ENCODE measurements at regions not wholly inside any gene's neighbourhood (a gene's known extent, or its start where the extent isn't known, plus 50 kb on each side); places are given as distances from the start of the nearest gene placed in this dataset.

DNA sequence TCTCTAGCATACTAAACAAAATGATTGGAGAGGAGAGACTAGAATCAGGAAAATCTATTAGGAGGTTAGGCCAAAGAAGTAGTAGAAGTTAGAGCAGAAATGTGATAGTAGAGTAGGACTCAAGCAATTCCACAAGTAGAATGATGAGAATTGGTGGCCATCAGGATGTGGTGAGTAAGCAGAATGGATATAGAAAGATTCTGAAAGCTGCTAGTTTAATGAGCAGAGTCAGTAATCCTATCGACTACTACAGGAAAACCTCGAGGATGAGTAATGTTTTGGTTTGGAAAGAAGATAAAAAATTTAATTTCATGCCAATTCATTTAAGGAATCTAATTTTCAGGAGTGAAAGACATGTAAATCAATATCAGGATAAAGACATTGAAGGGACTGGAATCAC is 648.3 kb upstream of the PHF14 start:
- Histone ChIP-seq H3K36me3 (ENCODE audit: control insufficient read depth, insufficient read depth, low read length) (no peaks in the 10 kb centered on the region), H3K27ac (ENCODE audit: insufficient read depth, low read length) (no peak overlapping the region), H3K79me1 (ENCODE audit: low read depth in 1 of 2, low read length in 2 of 2) (no peaks in the 10 kb centered on the region), H2AK9ac (replicated peaks; ENCODE audit: low read depth, low read length, poor library complexity) (no peak overlapping the region), H3K27me3 (ENCODE audit: control insufficient read depth, insufficient read depth, low read length) (no peaks in the 10 kb centered on the region), H2BK120ac (ENCODE audit: low read depth, low read length) (no peak overlapping the region), H3K4me3 (ENCODE audit: insufficient read depth, low read depth, low read length) (no peak overlapping the region), H4K5ac (ENCODE audit: low read depth, low read length) (no peak overlapping the region), H2AK5ac (ENCODE audit: low read depth, low read length) (no peak overlapping the region), H3K4me1 (ENCODE audit: control insufficient read depth, insufficient read depth, low read length) (no peaks in the 10 kb centered on the region), H3K9me3 (ENCODE audit: control insufficient read depth, insufficient read depth, low read length) (peaks cover 2% of the 10 kb centered on the region; the same call in 1 of the 2 replicates), H4K91ac (ENCODE audit: insufficient read depth, low read depth, low read length) (no peak overlapping the region), H3K9ac (ENCODE audit: low read depth, low read length) (no peak overlapping the region), H3K23ac (ENCODE audit: low read depth, low read length) (no peak overlapping the region), H3K4me2 (ENCODE audit: low read depth, low read length) (no peak overlapping the region), H2BK15ac (ENCODE audit: low read depth, low read length) (no peak overlapping the region), H3K14ac (replicated peaks; ENCODE audit: low read depth, low read length) (no peak overlapping the region), H3K4ac (ENCODE audit: low read depth, low read length) (no peak overlapping the region), H2BK5ac (ENCODE audit: low read depth, low read length, poor library complexity, severe bottlenecking) (no peak overlapping the region), H4K20me1 (ENCODE audit: insufficient read depth, low read length) (no peaks in the 10 kb centered on the region), H4K8ac (ENCODE audit: low read depth in 2 of 2, low read length in 2 of 2) (no peak overlapping the region), H2BK20ac (ENCODE audit: low read depth, low read length) (no peak overlapping the region), H3K18ac (ENCODE audit: low read depth, low read length) (no peak overlapping the region), H3K56ac (ENCODE audit: extremely low read depth, insufficient read depth, low read length) (no peak overlapping the region), H3K9me1 (ENCODE audit: insufficient read depth, low read length) (no peaks in the 10 kb centered on the region), H2AFZ (replicated peaks; ENCODE audit: low read length, poor library complexity) (no peak overlapping the region)
- DNase-seq: no peak
- dilution Hi-C loops (cut with HindIII; ENCODE audit: low sequenced_read_pairs, unreplicated experiment): no loop called here
- intact Hi-C loops (cut with micrococcal nuclease): no loop called here
- in situ Hi-C loops (cut with MboI; ENCODE audit: low sequenced_read_pairs): no loop called here
- ATAC-seq (ENCODE audit: low read depth): no peak
- no TSS peak for BruUV-seq (replicated peaks)
- no CpG with 5 or more reads among the region's 2 CpGs for WGBS, 2 experiments (ENCODE audit: extremely low coverage in 2 of 2, insufficient read length in 1 of 2)
- CTCF ChIA-PET: no interaction called here
- POLR2A ChIA-PET (ENCODE audit: unreplicated experiment): no interaction called here
- TF ChIP-seq ELK1 (IDR thresholded peaks at IDR 0.05; ENCODE audit: borderline replicate concordance, low read depth, low read length) (no peak), CHD1 (IDR thresholded peaks at IDR 0.05; ENCODE audit: low read depth, low read length) (no peak), CEBPB (IDR thresholded peaks at IDR 0.05; ENCODE audit: low read depth, low read length) (no peak), RFX5 (IDR thresholded peaks at IDR 0.05; ENCODE audit: low read depth, low read length) (no peak), MAZ (IDR thresholded peaks at IDR 0.05; ENCODE audit: borderline replicate concordance, low read depth, low read length) (no peak), MAFK (IDR thresholded peaks at IDR 0.05; ENCODE audit: low read depth, low read length) (no peak), RAD21 (IDR thresholded peaks at IDR 0.05; ENCODE audit: low read length) (no peak), NFE2L2 (IDR thresholded peaks at IDR 0.05; ENCODE audit: low read depth, low read length) (no peak), MXI1 (IDR thresholded peaks at IDR 0.05; ENCODE audit: borderline replicate concordance, low read depth, low read length) (no peak), BHLHE40 (IDR thresholded peaks at IDR 0.05; ENCODE audit: low read depth, low read length) (no peak), USF2 (IDR thresholded peaks at IDR 0.05; ENCODE audit: low read depth, low read length) (no peak), SMC3 (IDR thresholded peaks at IDR 0.05; ENCODE audit: low read depth, low read length) (no peak), RCOR1 (IDR thresholded peaks at IDR 0.05; ENCODE audit: insufficient replicate concordance, low read length) (no peak), POLR2A (IDR thresholded peaks at IDR 0.05; ENCODE audit: low read depth, low read length) (no peak), FOS (IDR thresholded peaks at IDR 0.05; ENCODE audit: low read depth, low read length) (no peak)
- TF ChIP-seq, protein P1, sequence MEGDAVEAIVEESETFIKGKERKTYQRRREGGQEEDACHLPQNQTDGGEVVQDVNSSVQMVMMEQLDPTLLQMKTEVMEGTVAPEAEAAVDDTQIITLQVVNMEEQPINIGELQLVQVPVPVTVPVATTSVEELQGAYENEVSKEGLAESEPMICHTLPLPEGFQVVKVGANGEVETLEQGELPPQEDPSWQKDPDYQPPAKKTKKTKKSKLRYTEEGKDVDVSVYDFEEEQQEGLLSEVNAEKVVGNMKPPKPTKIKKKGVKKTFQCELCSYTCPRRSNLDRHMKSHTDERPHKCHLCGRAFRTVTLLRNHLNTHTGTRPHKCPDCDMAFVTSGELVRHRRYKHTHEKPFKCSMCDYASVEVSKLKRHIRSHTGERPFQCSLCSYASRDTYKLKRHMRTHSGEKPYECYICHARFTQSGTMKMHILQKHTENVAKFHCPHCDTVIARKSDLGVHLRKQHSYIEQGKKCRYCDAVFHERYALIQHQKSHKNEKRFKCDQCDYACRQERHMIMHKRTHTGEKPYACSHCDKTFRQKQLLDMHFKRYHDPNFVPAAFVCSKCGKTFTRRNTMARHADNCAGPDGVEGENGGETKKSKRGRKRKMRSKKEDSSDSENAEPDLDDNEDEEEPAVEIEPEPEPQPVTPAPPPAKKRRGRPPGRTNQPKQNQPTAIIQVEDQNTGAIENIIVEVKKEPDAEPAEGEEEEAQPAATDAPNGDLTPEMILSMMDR (conservative IDR thresholded peaks at IDR 0.05; ENCODE audit: low read depth, low read length): no peak

Measured in IMR-90 (cell line).